ENCODE measurements at regions not wholly inside any gene's neighbourhood (a gene's known extent, or its start where the extent isn't known, plus 50 kb on each side); places are given as distances from the start of the nearest gene placed in this dataset.
"Not testable (repeated sequence)": the region's sequence is repeated elsewhere in the genome, so short reads cannot be mapped to it uniquely, and the experiment has no call there.

GRCh38 chr12:127823801-127824200 lies 443.2 kb upstream of the TMEM132C start:
- no peak for DNase-seq

DNA sequence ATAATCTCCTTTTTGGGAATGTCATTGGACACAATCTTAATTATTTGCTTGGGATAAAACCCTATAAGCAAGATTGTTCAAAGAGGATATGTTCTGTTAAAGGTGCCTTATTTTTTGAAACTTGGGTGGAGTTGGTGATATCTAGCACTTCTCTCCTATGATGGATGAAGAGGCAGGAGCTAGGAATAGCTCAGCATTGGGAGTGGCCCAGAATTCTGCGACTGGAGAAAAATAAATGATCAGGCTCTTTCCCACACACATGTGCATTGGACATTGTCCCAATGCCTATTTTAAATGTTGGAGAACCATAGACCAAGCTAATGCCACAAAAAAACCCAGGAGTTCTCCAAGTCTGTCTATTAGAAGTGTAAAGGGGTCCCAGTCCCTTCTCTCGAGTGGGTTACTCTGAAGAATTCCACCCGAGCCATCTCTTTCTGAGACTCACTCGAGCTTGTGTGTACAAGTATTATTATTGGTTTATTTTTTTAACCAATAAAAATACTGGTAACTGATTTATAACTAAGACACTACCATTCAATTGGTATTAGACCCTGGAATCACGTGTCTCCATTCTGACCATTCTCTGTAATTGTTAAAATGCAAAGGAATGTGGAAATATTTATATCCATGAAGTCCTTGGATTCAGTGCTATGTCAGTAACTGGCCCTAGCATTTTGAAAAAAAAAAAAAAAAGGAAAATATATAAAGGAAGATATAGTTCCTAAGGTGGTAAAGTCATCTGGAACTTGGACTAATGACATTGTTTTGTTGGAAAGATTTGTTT lies 437.5 kb upstream of the TMEM132C start:
- no peak for DNase-seq

GRCh38 chr12:127830065-127830460 lies 436.9 kb upstream of the TMEM132C start:
- DNase-seq = no peak

GRCh38 chr12:127830730-127831129 lies 436.2 kb upstream of the TMEM132C start:
- DNase-seq = no peak

- DNase-seq = no peak
Observed at GRCh38 chr12:127832172-127832571, 434.8 kb upstream of the TMEM132C start.

GRCh38 chr12:127836802-127837201 lies 430.2 kb upstream of the TMEM132C start:
- DNase-seq = not testable (repeated sequence)

DNA sequence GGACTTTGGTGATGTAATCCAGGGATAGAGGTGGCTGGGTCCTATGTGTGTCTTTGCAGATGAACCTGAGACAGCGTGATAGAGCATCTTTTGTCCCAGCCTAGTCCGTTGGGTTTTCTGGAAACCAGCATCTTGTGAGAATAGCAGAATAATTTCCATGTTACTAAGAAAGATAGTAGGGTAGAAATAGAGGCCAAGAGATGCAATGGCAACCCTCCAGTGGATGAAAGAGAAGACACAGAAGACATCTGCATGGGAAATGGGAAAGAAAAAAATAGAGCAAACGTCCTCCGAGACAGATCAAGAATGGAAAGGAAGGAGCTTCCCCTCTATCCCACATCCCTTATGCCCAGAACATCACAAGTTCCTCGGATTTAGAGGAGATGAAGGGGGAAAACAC lies 409.3 kb upstream of the TMEM132C start:
- no peak for DNase-seq

- DNase-seq = no peak
Observed at GRCh38 chr12:127860536-127860935, 406.4 kb upstream of the TMEM132C start.

DNA sequence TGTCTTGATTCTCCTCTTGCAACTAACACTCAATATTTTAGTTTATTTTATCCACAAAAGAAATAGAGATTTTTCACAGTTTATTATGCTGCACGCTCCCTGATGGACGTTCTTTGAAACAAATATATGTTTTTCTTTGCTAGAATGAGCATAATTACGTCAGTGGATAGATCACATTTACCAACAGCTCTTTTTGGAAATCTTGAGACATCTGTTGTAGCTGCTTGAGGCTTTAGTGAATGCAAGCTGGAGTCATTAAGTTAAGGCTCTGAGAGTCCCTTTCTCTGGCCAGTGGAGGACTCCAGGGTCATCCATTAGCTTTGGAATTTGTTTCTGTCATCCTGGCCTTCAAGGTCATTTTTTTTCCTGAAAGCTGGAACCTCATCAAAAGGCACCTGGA lies 405.6 kb upstream of the TMEM132C start:
- no peak for DNase-seq

GRCh38 chr12:127873306-127873705 lies 393.7 kb upstream of the TMEM132C start:
- DNase-seq = no peak

DNA sequence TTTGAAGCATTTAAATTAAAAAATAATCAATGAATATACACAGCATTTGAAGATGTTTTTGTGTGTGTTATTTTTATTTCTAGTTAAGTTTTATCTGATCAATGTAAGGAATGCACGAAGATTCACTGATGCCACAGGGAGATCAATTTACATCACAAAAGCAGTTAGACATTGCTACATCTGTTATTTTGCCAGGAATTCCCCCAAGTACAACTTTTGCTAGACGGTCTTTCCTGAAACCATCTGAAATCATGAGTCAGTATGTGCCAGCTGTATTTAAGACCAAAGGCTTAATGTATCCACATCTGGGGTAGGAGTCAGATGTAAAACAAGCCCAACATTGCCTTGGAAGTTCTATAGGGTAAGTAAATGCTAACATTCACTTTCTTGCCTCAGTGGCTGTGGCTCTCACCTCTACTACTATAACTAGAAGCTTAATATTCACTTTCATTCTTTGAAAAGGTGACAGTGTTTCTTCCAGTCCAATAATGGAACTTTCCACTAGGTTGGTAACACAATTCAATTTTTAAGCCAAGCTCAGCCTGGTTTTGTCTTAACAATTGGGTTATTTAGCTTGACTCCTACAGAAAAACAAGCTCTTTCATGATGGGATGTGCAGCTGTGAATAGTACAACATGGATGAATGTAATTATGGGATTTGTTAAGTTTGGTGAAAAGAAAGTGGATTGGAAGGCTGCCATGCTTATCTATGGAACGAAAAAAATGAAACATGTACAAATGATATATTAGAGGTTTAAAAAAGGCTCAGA lies 385.4 kb upstream of the TMEM132C start:
- no peak for DNase-seq

DNA sequence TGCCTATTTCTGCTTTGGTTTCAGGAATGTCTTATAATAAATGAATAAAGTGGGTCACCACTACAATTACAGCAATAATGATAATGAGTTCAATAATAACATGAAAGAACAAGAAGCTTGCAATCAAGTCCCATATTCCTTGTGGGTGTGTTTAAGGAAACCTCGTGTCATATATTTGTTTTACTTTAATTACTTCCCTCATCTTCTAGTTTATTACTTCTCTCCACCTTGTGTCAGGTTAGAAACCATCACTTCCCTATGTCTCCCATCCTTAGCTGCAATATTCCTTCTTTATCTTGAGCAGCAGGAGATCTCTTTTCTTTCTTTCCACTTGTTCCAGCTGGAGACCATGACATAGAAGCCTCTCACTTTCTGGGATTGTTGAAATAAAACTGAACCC lies 384.0 kb upstream of the TMEM132C start:
- no peak for DNase-seq

- DNase-seq = no peak
Observed at GRCh38 chr12:127885954-127886750, 380.8 kb upstream of the TMEM132C start.

GRCh38 chr12:127886827-127887226 lies 380.1 kb upstream of the TMEM132C start:
- DNase-seq = no peak

- DNase-seq = no peak
Observed at GRCh38 chr12:127888943-127889719, 377.8 kb upstream of the TMEM132C start.

DNA sequence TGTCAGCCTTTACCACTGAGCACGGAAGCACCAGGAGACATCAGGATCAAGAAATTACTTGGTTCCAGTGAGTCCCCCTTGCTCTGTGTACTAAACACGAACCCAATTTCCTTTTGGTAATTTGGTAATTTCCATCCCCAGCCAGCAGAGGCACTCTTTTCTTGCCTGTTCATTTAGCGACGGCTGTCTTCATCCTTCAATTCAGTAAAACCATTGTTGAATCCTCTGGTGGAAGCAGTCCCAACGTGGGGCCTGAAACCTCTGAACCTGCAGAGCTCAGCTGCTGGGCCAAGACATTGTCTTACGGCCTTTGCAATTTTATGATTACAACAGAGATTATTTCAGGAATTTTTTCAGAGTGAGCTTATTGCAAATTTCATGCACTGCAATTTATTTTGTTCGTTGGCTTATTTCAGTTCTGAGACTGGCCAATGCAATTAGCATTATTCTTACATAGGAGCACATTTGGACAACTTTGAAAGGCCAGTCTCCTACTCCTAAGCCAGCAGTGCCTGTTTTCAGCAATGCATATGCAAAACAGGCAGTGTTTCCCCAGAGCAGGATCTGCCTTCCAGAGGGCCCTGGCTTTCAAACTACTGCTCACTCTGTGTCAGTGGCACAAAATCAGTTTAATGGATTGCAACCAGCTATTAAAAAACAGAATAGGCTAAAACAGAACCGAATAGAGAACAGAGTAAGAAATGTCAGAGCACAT lies 372.9 kb upstream of the TMEM132C start:
- DNase-seq = no peak

DNA sequence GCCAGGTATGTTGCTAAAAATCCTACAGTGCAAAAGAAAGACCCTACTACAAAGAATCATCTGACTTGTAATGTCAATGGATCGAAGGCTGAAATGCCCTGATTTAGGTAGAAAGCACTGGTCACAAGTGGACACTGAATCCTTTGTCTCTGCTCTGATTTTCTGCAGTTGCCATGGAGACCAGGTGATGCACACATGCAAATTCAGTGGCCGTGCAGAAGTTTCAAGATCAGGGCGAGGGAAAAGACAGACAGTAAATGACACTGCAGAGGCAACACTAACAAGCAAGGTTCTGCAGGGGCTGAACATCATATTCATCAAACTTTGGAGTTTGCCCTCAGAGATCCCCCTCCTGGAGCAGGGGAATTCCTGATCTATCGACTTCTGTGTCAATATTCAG lies 370.3 kb upstream of the TMEM132C start:
- DNase-seq = no peak

DNA sequence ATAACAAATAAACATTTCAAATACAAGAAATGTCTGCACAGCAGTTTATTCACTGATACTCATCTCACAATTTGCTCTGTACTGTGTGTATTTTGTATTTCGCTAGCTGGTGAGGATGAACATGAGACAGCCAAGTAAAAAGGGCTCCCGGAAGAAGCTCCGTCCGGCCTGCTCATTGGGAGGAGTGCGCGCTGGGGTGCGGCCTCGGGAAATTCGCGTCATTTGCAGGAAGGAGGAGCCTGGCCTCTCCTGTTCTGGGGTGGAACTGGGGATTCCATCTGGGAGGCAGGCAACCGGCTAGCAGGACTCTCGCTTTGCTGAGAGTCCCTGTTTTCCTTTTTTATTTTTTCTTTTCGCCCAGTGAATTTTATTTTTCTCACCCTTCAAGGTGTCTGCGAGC lies 368.4 kb upstream of the TMEM132C start:
- no peak for DNase-seq

GRCh38 chr12:127899971-127900370 lies 367.0 kb upstream of the TMEM132C start:
- DNase-seq = no peak

- no peak for DNase-seq
Observed at GRCh38 chr12:127900386-127900785, 366.6 kb upstream of the TMEM132C start.

- no peak for DNase-seq
Observed at GRCh38 chr12:127903146-127903545, 363.8 kb upstream of the TMEM132C start.

DNA sequence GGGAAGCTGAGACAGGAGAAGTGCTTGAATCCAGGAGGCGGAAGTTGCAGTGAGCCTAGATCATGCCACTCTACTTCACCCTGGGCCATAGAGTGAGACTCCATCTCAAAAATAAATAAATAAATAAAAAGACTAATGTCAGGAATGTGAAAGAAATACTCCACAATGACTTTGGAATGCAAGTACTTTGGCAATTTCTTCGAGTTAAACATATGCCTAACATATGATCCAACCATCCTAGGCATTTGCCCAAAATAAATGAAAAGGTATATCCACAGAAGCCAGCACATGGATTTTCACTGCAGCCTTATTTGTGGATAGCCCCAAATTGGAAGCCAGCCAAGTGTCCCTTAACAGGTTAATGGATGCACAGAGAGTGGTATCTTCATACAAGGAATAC lies 357.9 kb upstream of the TMEM132C start:
- DNase-seq = no peak

Measured in activated CD4-positive, alpha-beta T cell treated with anti-CD3 and anti-CD28 coated beads, Interleukin-2, amount 50 U/mL, for 4 hours (primary cell).